ENCODE measurements at regions not wholly inside any gene's neighbourhood (a gene's known extent, or its start where the extent isn't known, plus 50 kb on each side); places are given as distances from the start of the nearest gene placed in this dataset.

DNA sequence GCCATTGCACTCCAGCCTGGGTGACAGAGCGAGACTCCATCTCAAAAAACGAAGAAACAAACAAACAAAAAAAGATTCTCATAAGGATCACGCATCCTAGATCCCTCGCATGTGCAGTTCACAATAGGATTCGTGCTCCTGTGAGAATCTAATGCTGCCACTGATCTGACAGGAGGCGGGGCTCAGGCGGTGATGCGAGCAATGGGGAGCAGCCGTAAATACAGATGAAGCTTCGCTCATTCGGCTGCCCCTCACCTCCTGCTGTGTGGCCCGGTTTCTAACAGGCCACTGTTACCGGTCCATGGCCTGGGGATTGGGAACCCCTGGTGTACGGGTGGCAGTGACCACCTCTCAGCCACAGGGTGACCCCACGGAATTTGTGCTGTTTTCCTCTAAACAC lies 98.2 kb upstream of the MRI1 start:
- TF ChIP-seq, protein P1, sequence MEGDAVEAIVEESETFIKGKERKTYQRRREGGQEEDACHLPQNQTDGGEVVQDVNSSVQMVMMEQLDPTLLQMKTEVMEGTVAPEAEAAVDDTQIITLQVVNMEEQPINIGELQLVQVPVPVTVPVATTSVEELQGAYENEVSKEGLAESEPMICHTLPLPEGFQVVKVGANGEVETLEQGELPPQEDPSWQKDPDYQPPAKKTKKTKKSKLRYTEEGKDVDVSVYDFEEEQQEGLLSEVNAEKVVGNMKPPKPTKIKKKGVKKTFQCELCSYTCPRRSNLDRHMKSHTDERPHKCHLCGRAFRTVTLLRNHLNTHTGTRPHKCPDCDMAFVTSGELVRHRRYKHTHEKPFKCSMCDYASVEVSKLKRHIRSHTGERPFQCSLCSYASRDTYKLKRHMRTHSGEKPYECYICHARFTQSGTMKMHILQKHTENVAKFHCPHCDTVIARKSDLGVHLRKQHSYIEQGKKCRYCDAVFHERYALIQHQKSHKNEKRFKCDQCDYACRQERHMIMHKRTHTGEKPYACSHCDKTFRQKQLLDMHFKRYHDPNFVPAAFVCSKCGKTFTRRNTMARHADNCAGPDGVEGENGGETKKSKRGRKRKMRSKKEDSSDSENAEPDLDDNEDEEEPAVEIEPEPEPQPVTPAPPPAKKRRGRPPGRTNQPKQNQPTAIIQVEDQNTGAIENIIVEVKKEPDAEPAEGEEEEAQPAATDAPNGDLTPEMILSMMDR (conservative IDR thresholded peaks at IDR 0.05; ENCODE audit: low read length): no peak
- no peak for TF ChIP-seq EZH2phosphoT487 (IDR thresholded peaks at IDR 0.05; ENCODE audit: borderline replicate concordance, low read depth, low read length)
